Astrocyte of the cerebellum (primary cell): ENCODE measurements at regions not wholly inside any gene's neighbourhood (a gene's known extent, or its start where the extent isn't known, plus 50 kb on each side); places are given as distances from the start of the nearest gene placed in this dataset.

Experiments used
- DNase-seq: peaks from one replicate; pipeline ENCODE4 v3.0.0-alpha.2; 2011; ENCODE audit warnings: low read depth
- H3K4me3 ChIP-seq: 2 replicates; pipeline ENCODE4 v1.5.1; 2011; ENCODE audit warnings: mild to moderate bottlenecking, low read depth, low read length, moderate library complexity
- CTCF ChIP-seq: IDR thresholded peaks from 2 replicates; pipeline ENCODE4 v1.5.1; 2012; ENCODE audit warnings: low read length, low read depth, moderate library complexity, mild to moderate bottlenecking; ENCODE audit errors: missing control alignments
- in situ Hi-C: cut with HindIII; loops from 2 replicates; pipeline ENCODE4 v1.10.0; 2017; ENCODE audit warnings: low sequenced_read_pairs

GRCh38 chr22:27380855-27381254 is 420.7 kb downstream of the MN1 start:
- no peak for DNase-seq
- in situ Hi-C loops, result no loop called here
- TF ChIP-seq CTCF, result no peak
- H3K4me3 ChIP-seq, result no peak overlapping the region

GRCh38 chr22:27381552-27381951 is 420.0 kb downstream of the MN1 start:
- in situ Hi-C loops, result no loop called here
- no peak overlapping the region for H3K4me3 ChIP-seq
- DNase-seq, result no peak
- no peak for TF ChIP-seq CTCF

- H3K4me3 ChIP-seq, result no peak overlapping the region
- in situ Hi-C loops, result no loop called here
- DNase-seq, result no peak
- TF ChIP-seq CTCF, result no peak
These were observed 419.4 kb downstream of the MN1 start for GRCh38 chr22:27381960-27382742.

GRCh38 chr22:27382947-27383346 is 418.6 kb downstream of the MN1 start:
- no peak for TF ChIP-seq CTCF
- in situ Hi-C loops, result no loop called here
- no peak overlapping the region for H3K4me3 ChIP-seq
- DNase-seq, result no peak

- no peak for TF ChIP-seq CTCF
- in situ Hi-C loops, result no loop called here
- no peak for DNase-seq
- no peak overlapping the region for H3K4me3 ChIP-seq
These were observed 417.7 kb downstream of the MN1 start for GRCh38 chr22:27383896-27384295.

- no peak for DNase-seq
- TF ChIP-seq CTCF, result no peak
- H3K4me3 ChIP-seq, result no peak overlapping the region
- in situ Hi-C loops, result no loop called here
These were observed 416.1 kb downstream of the MN1 start for GRCh38 chr22:27385261-27385998.
